Activated T-cell treated with anti-CD3 and anti-CD28 coated beads for 4 hours (primary cell): ENCODE measurements at regions not wholly inside any gene's neighbourhood (a gene's known extent, or its start where the extent isn't known, plus 50 kb on each side); places are given as distances from the start of the nearest gene placed in this dataset.

Experiments
- DNase-seq: peaks from one replicate; pipeline ENCODE4 v3.0.0-alpha.2; 2020

- no peak for DNase-seq
Measured at GRCh38 chr2:48108455-48108854, 202.2 kb upstream of the FBXO11 start.

- DNase-seq, result no peak
Measured at GRCh38 chr2:48109491-48110204, 203.3 kb upstream of the FBXO11 start.

DNA sequence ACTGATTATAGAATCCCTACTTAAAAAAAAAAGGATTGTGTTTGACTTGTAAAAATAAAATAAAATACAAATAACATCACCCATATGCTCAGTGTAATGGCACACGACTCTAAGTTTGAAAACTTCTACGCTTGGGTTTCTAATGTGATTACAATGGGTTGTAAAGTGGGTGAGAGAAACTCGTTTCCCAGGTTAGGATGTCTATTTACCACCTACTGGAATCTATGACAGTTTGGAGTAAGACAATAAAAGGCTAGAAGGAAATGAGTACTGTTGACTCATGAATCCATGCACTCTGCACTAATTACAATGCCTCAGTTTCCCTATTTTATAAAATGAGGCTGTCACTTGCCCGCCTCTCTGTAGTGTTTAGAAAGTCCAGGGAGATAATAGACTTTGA, 204.0 kb upstream of the FOXN2 start:
- DNase-seq, result no peak

GRCh38 chr2:48112911-48113680, 201.4 kb upstream of the FOXN2 start:
- no peak for DNase-seq

DNA sequence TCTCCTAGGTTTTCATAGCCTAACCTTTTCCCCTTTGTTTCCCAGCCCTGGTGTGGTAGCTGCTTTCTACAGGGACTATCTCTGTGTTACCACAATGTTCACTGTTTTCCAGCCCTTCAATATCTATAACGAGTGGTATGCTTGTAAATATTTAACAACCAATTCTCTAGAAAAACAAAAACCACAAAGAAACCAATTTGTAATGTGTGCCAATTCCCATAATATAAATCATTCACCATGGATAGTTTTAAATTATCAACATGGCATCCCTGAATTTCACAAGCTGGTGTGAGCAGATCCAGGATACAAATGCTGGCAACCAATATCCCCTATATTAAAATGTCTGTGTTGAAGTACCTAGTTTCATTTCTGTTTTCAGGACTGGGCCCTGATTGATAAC, 200.7 kb upstream of the FOXN2 start:
- DNase-seq, result no peak

DNA sequence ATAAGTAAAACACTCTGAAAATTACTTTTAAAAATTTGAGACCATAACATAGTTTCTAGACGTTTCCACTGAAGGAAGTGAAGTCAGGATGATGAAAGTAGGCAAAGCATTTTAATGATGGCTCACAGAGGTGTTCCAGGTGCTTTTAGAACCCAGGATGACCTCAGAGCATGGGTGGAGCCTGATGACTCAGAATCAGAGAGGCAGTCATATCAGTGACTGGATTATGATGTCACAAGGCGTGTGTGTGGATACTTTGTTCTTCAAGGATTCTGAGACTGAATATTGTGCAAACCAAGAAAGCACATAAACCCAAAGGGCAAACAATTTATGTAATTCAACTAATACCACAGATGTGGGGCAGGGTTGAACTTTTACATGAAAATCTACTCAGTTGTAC, 200.2 kb upstream of the FOXN2 start:
- DNase-seq, result peak; percentile 60

- DNase-seq, result no peak
Measured at GRCh38 chr2:48116497-48116896, 198.0 kb upstream of the FOXN2 start.

- DNase-seq, result no peak
Measured at GRCh38 chr2:48118895-48119294, 195.6 kb upstream of the FOXN2 start.

- no peak for DNase-seq
Measured at GRCh38 chr2:48120112-48120511, 194.4 kb upstream of the FOXN2 start.

GRCh38 chr2:48120759-48121242, 193.7 kb upstream of the FOXN2 start:
- no peak for DNase-seq

- no peak for DNase-seq
Measured at GRCh38 chr2:48122166-48122565, 192.3 kb upstream of the FOXN2 start.

DNA sequence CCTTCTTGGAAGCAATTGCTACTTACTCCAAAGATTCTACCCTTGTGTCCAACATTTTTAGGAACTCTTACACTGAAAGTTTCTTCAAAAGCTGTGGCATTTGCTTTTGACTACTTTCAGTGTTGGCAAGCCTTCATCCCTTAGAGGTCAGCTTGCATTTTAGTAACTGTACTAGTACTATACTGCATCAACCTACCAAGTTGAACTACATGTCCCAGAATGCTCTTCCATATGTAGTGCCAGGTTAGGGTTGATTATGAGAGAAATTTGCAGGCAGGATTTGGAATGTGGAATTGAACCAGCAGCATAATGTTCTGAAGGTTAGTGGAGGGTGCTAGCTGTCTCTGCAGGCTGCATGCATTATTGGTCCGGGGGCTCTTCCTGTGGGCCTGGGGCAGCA, 189.9 kb upstream of the FOXN2 start:
- DNase-seq, result no peak

- DNase-seq, result no peak
Measured at GRCh38 chr2:48126162-48126561, 188.3 kb upstream of the FOXN2 start.

DNA sequence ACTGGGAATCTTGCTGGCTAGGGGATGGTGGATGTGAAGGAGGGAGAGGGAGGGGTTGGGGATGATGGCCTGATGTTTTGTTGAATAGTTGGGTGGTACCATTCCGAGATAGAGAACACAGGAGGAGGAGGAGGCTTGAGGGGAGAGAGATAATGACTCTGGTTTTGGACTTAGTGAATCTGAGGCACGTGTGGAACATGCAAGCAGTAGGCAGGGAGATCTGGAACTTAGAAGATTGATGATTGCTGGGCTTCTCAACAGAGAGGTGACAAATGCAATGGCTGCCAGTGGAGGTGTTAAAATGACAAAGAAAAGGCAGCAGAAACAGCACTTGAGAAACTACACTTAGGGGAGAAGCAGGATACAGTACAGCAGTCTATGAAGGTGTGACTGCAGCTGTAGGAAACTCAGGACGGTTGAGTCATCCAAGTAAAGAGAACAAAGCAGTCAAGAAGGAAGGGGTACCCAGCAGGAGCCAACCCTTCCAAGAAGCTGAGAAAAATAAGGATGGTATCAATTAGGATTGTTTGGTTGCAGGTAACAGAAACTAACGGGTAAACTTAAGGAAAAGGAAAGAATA, 186.8 kb upstream of the FOXN2 start:
- DNase-seq, result no peak

- DNase-seq, result no peak
Measured at GRCh38 chr2:48129293-48129950, 185.1 kb upstream of the FOXN2 start.

- DNase-seq, result no peak
Measured at GRCh38 chr2:48131539-48132270, 182.8 kb upstream of the FOXN2 start.

GRCh38 chr2:48132271-48132625, 182.2 kb upstream of the FOXN2 start:
- no peak for DNase-seq

DNA sequence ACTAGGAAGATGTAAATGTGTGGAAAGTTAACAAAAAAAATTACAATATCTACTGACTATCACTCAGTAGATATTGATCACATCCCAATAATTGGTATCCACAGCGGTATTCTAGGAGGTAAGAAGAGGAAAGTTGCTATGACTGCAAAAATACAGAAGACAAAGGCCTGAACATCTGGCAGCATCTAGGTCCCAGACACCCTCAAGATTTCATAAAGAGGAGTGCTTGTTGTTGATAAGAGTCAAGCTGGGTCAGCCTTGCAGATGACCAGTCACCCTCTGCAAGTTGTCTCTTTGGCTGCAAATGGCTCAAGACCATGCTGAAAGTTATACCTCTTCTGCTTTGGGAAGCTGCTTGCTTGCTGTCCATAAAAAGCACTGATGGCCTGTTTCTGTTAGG, 179.8 kb upstream of the FOXN2 start:
- DNase-seq, result no peak

DNA sequence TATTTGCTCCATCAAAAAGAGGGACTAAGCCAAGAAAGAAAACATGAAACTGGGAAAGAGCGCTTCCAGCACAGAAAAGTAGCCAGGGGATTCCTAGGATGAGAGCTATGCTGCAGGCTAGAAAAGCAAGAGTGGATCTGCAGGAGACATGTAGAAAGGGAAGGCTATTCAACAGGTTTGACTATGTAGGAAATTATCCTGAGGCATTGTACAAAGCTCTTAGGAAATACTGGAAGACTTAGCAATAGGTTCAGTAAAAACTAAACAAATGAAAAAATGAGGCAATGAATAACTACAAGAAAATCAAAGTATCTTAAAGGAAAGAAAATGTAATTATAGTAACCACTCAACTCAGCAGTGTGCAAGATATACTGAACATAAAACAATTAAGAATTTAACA, 178.7 kb upstream of the FOXN2 start:
- DNase-seq, result no peak

DNA sequence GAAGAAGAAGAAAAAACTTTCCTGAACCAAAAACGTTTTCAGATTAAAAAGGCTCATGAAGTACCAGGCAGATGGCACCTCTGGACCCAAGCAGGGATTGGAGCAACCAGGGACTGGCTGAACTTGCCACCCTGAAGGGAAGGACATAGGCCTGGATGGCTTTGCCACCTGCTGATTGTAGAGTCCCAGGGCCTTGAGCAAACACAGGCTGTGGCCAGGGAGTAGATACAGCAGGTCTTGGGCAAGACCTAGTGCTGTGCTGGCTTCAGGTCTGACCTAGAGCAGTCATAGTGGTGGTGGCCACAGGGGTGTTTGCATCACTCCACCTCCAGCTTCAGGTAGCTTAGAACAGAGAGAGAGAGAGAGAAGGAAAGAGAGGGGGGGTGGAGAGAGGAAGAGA, 176.7 kb upstream of the FOXN2 start:
- DNase-seq, result no peak

- DNase-seq, result no peak
Measured at GRCh38 chr2:48138898-48139297, 175.6 kb upstream of the FOXN2 start.

- DNase-seq, result no peak
Measured at GRCh38 chr2:48140586-48140985, 173.9 kb upstream of the FOXN2 start.

DNA sequence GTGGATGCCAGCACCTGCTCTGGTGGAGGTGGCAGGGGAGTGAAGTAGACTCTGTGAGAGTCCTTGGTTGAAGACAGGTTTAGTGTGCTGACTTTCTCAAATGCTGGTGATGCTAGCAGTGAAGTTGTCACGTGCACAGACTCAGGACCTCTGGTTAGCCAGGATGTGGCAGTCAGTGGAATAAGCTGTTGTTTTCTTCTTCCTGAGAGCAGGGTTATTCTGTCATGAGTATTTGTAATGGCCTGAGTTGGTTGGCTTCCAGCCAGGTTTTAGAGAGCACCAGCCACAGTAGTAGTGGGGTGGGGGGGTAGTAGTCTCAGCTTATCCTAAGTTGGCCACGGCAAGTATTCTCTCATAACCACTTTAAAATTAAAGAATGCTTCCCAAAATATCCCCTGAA, 169.7 kb upstream of the FOXN2 start:
- DNase-seq, result no peak
